ENCODE measurements at regions not wholly inside any gene's neighbourhood (a gene's known extent, or its start where the extent isn't known, plus 50 kb on each side); places are given as distances from the start of the nearest gene placed in this dataset.
A peak's percentile ranks its signal among the peaks of the same experiment; 100 is the strongest.

DNA sequence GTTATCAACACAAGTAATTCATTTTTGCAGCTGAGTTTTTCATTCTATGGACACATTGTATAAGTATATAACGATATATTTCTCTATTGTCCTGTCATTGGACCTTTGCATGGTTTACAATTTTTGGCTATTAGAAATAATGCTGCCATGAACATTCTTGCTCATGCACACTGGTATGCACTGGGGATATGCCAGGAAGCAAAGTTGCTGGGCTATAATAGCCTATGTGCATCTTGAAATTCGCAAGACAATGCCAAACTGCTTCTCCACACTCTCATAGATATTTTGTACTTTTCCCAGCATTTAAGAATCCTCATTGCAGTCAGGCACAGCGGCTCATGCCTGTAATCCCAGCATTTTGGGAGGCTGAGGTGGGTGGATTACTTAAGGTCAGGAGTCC is 852.6 kb upstream of the ID2 start:
- Histone ChIP-seq H3K9me3 (ENCODE audit: control insufficient read depth, insufficient read depth, low read length) (peaks cover 8% of the 10 kb centered on the region; the same call in 1 of the 2 replicates), H3K9me2 (replicated peaks; ENCODE audit: control insufficient read depth, low read length) (no peaks in the 10 kb centered on the region), H3K36me3 (ENCODE audit: control insufficient read depth, low read length) (peaks cover 11% of the 10 kb centered on the region), H3K27me3 (ENCODE audit: control insufficient read depth, low read length) (no peaks in the 10 kb centered on the region), H3K4me1 (ENCODE audit: control insufficient read depth, low read length) (peaks cover 22% of the 10 kb centered on the region), H3K4me2 (ENCODE audit: low read length) (no peak overlapping the region), H3F3A (ENCODE audit: control insufficient read depth, insufficient read depth) (no peaks in the 10 kb centered on the region), H3K79me2 (ENCODE audit: control insufficient read depth, low read length) (no peaks in the 10 kb centered on the region), H4K20me1 (ENCODE audit: control insufficient read depth, insufficient read depth, low read depth, low read length) (no peaks in the 10 kb centered on the region), H3K4me3 (ENCODE audit: low read length) (no peak overlapping the region), H3K27ac (ENCODE audit: low read depth, low read length) (no peak overlapping the region)
- TF ChIP-seq CTCF (IDR thresholded peaks at IDR 0.05; ENCODE audit: low read depth, low read length, poor library complexity, severe bottlenecking) (no peak), EZH2phosphoT487 (IDR thresholded peaks at IDR 0.05; ENCODE audit: borderline replicate concordance, low read length) (no peak)

DNA sequence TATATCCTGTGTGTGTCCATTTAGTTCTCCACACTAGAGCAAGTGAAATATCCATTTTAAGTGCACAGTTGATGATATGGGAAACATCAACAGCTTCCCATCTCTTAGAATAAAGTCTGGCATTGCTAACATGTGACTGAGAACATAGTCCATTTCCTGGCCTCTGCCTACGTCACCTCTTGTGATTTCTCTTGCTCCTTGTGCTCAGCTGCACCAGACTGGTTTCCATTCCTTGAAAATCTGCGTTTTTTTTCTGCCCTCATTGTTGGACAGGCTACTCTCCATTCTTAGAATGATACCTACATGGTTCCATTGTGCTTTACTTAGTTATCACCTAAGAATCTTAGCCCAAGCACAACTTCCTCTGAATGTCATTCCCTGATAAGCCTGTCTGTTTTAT is 851.2 kb upstream of the ID2 start:
- peaks cover 13% of the 10 kb centered on the region; the same call in 1 of the 2 replicates for H3K9me3 ChIP-seq (ENCODE audit: control insufficient read depth, insufficient read depth, low read length)
- H3K4me3 ChIP-seq (ENCODE audit: low read length): no peak overlapping the region
- TF ChIP-seq CTCF (IDR thresholded peaks at IDR 0.05; ENCODE audit: low read depth, low read length, poor library complexity, severe bottlenecking): no peak
- no peak for TF ChIP-seq EZH2phosphoT487 (IDR thresholded peaks at IDR 0.05; ENCODE audit: borderline replicate concordance, low read length)
- H3F3A ChIP-seq (ENCODE audit: control insufficient read depth, insufficient read depth): peaks cover 10% of the 10 kb centered on the region
- no peaks in the 10 kb centered on the region for H3K9me2 ChIP-seq (replicated peaks; ENCODE audit: control insufficient read depth, low read length)
- H3K4me1 ChIP-seq (ENCODE audit: control insufficient read depth, low read length): peaks cover 36% of the 10 kb centered on the region
- no peak overlapping the region for H3K4me2 ChIP-seq (ENCODE audit: low read length)
- H3K79me2 ChIP-seq (ENCODE audit: control insufficient read depth, low read length): no peaks in the 10 kb centered on the region
- no peaks in the 10 kb centered on the region for H3K27me3 ChIP-seq (ENCODE audit: control insufficient read depth, low read length)
- H3K36me3 ChIP-seq (ENCODE audit: control insufficient read depth, low read length): peaks cover 20% of the 10 kb centered on the region
- no peak overlapping the region for H3K27ac ChIP-seq (ENCODE audit: low read depth, low read length)
- H4K20me1 ChIP-seq (ENCODE audit: control insufficient read depth, insufficient read depth, low read depth, low read length): no peaks in the 10 kb centered on the region

DNA sequence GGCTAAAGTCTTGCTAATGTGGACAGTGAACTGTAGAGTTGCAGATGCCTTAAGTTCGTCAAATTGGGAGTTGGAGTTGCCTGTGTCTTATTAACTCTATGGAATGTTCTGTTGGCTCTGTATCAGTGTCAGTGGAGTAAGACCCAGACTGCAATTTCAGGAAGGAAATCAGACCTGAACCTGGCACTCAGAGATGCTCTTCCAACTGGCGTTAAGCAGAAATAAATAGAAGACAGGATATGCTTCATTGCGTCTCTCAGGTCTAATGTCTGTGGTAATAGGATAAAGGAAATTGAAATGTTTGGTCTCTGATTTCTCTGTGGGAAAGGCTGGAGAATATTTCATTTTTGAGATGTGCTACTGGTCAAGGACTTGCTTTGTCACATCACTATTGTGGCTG is 846.7 kb upstream of the ID2 start:
- Histone ChIP-seq H3K27me3 (ENCODE audit: control insufficient read depth, low read length) (no peaks in the 10 kb centered on the region), H3K4me1 (ENCODE audit: control insufficient read depth, low read length) (peaks cover 52% of the 10 kb centered on the region), H3K4me2 (ENCODE audit: low read length) (peak overlapping the region; percentile 66), H3K36me3 (ENCODE audit: control insufficient read depth, low read length) (peaks cover 43% of the 10 kb centered on the region), H3K9me2 (replicated peaks; ENCODE audit: control insufficient read depth, low read length) (no peaks in the 10 kb centered on the region), H4K20me1 (ENCODE audit: control insufficient read depth, insufficient read depth, low read depth, low read length) (no peaks in the 10 kb centered on the region), H3K79me2 (ENCODE audit: control insufficient read depth, low read length) (no peaks in the 10 kb centered on the region), H3K27ac (ENCODE audit: low read depth, low read length) (peak overlapping the region; percentile 90), H3F3A (ENCODE audit: control insufficient read depth, insufficient read depth) (peaks cover 14% of the 10 kb centered on the region), H3K4me3 (ENCODE audit: low read length) (peak overlapping the region; percentile 54), H3K9me3 (ENCODE audit: control insufficient read depth, insufficient read depth, low read length) (peaks cover 30% of the 10 kb centered on the region; the same call in 1 of the 2 replicates)
- TF ChIP-seq EZH2phosphoT487 (IDR thresholded peaks at IDR 0.05; ENCODE audit: borderline replicate concordance, low read length) (no peak), CTCF (IDR thresholded peaks at IDR 0.05; ENCODE audit: low read depth, low read length, poor library complexity, severe bottlenecking) (no peak)

All from DOHH2 (cell line).